H1 (cell line): ENCODE measurements at regions not wholly inside any gene's neighbourhood (a gene's known extent, or its start where the extent isn't known, plus 50 kb on each side); places are given as distances from the start of the nearest gene placed in this dataset.

Experiments
- CTCF ChIA-PET: fragments of 300-600 bp; sonication (Branson Sonifier 250); formaldehyde crosslinking; loops from one replicate; lab custom pipeline; 2021; ENCODE audit not compliant: partially characterized antibody; lab: Charles Lee
- POLR2A ChIA-PET: fragments of 300-600 bp; sonication (Branson Sonifier 250); formaldehyde crosslinking; loops from one replicate; lab custom pipeline; 2021; ENCODE audit warnings: inconsistent platforms; ENCODE audit not compliant: partially characterized antibody; lab: Charles Lee
- DNase-seq, 2 experiments: peaks; one replicate each; pipeline versions ENCODE4 v3.0.0 to v3.0.0-alpha.2; 2010 to 2022; ENCODE audit warnings: low spot score in 2 of 2, low read depth in 1 of 2, mixed read lengths in 1 of 2
- FAIRE-seq: peaks from 2 replicates; lab custom pipeline; 2011; peaks lifted over from hg19 to GRCh38; lab: Jason Lieb, UNC
- H2AFZ ChIP-seq: 2 replicates; pipeline ENCODE4 v1.8.1; 2012; ENCODE audit warnings: low read length, inconsistent platforms
- H2AK5ac ChIP-seq: 2 replicates; pipeline ENCODE4 v1.6.1; 2013; ENCODE audit warnings: low read depth, low read length
- H2BK120ac ChIP-seq: replicated peaks from 2 replicates; pipeline ENCODE3; 2013; ENCODE audit warnings: low read depth, low read length, inconsistent platforms
- H2BK12ac ChIP-seq: 2 replicates; pipeline ENCODE4 v1.6.1; 2013; ENCODE audit warnings: low read depth, low read length
- H2BK15ac ChIP-seq: 2 replicates; pipeline ENCODE4 v1.6.1; 2013; ENCODE audit warnings: low read length
- H2BK20ac ChIP-seq: 2 replicates; pipeline ENCODE4 v1.6.1; 2013; ENCODE audit warnings: low read length
- H2BK5ac ChIP-seq: 2 replicates; pipeline ENCODE4 v1.6.1; 2013; ENCODE audit warnings: low read depth, low read length
- H3K14ac ChIP-seq: 2 replicates; pipeline ENCODE4 v1.6.1; 2013; ENCODE audit warnings: inconsistent platforms; ENCODE audit not compliant: insufficient read length
- H3K18ac ChIP-seq: 2 replicates; pipeline ENCODE4 v1.6.1; 2013; ENCODE audit warnings: low read length; ENCODE audit errors: extremely low read depth
- H3K23ac ChIP-seq: 2 replicates; pipeline ENCODE4 v1.6.1; 2013; ENCODE audit warnings: inconsistent platforms; ENCODE audit not compliant: insufficient read length
- H3K23me2 ChIP-seq: 2 replicates; pipeline ENCODE4 v1.6.1; 2013; ENCODE audit warnings: low read depth, low read length
- H3K27ac ChIP-seq: 2 replicates; pipeline ENCODE4 v1.6.1; 2011; ENCODE audit warnings: low read depth, low read length, inconsistent platforms
- H3K27me3 ChIP-seq, 4 experiments: replicated peaks in 1 of 4; 1 replicate in 1 of 4; 2 replicates in 3 of 4; pipeline versions ENCODE4 v1.6.1 to v1.8.1; 2011 to 2013; ENCODE audit warnings: low read length in 3 of 4, mild to moderate bottlenecking in 3 of 4, inconsistent platforms in 2 of 4, mixed read lengths in 2 of 4, moderate library complexity in 1 of 4; ENCODE audit not compliant: control insufficient read depth in 3 of 4, insufficient read depth in 3 of 4; ENCODE audit errors: extremely low read depth in 1 of 4
- H3K36me3 ChIP-seq, 4 experiments: 2 replicates each; pipeline versions ENCODE4 v1.6.1 to v1.8.1; 2011 to 2013; ENCODE audit warnings: mild to moderate bottlenecking in 4 of 4, low read length in 3 of 4, moderate library complexity in 2 of 4, control low read depth in 1 of 4, inconsistent platforms in 1 of 4; ENCODE audit not compliant: insufficient read depth in 4 of 4, control insufficient read depth in 2 of 4
- H3K4ac ChIP-seq: replicated peaks from 2 replicates; pipeline ENCODE3; 2013; ENCODE audit warnings: low read length, low read depth, mixed read lengths, inconsistent platforms; ENCODE audit not compliant: insufficient read length
- H3K4me1 ChIP-seq, 4 experiments: replicated peaks in 1 of 4; 1 replicate in 1 of 4; 2 replicates in 3 of 4; pipeline versions ENCODE4 v1.6.1 to v1.8.1; 2011 to 2013; ENCODE audit warnings: low read length in 3 of 4, inconsistent platforms in 2 of 4, mixed read lengths in 1 of 4; ENCODE audit not compliant: insufficient read depth in 4 of 4, control insufficient read depth in 3 of 4
- H3K4me2 ChIP-seq, 2 experiments: 2 replicates each; pipeline versions ENCODE4 v1.6.1 to v1.8.1; 2011 to 2013; ENCODE audit warnings: low read depth in 2 of 2, low read length in 2 of 2, control low read depth in 1 of 2, inconsistent platforms in 1 of 2, mild to moderate bottlenecking in 1 of 2; ENCODE audit not compliant: insufficient read depth in 1 of 2
- H3K4me3 ChIP-seq, 4 experiments: fragments of 200-600, 300-600 bp in 1 of 4; sonication (generic), shearing (Covaris generic), sonication (Bioruptor Twin) in 1 of 4; 2 replicates each; pipeline versions ENCODE4 v1.5.1 to v1.8.1; 2011 to 2016; ENCODE audit warnings: low read length in 4 of 4, low read depth in 3 of 4, control low read depth in 2 of 4, inconsistent platforms in 2 of 4, mild to moderate bottlenecking in 2 of 4, mixed read lengths in 1 of 4, moderate library complexity in 1 of 4; ENCODE audit not compliant: insufficient read depth in 2 of 4; ENCODE audit errors: extremely low read depth in 1 of 4
- H3K56ac ChIP-seq: replicated peaks from 2 replicates; pipeline ENCODE3; 2013; ENCODE audit warnings: low read depth, mild to moderate bottlenecking, mixed read lengths, low read length, inconsistent platforms; ENCODE audit not compliant: insufficient read length
- H3K79me1 ChIP-seq: 2 replicates; pipeline ENCODE4 v1.6.1; 2013; ENCODE audit warnings: low read depth, low read length, control low read depth
- H3K79me2 ChIP-seq, 2 experiments: 2 replicates each; pipeline versions ENCODE4 v1.6.1 to v1.8.1; 2012 to 2013; ENCODE audit warnings: low read length in 2 of 2, mild to moderate bottlenecking in 2 of 2, inconsistent platforms in 1 of 2; ENCODE audit not compliant: insufficient read depth in 2 of 2, control insufficient read depth in 1 of 2
- H3K9ac ChIP-seq, 4 experiments: replicated peaks in 1 of 4; 1 replicate in 1 of 4; 2 replicates in 3 of 4; pipeline versions ENCODE4 v1.6.1 to v1.8.1; 2011 to 2013; ENCODE audit warnings: low read depth in 3 of 4, low read length in 3 of 4, control low read depth in 2 of 4, mild to moderate bottlenecking in 2 of 4, moderate library complexity in 2 of 4, inconsistent platforms in 1 of 4; ENCODE audit errors: extremely low read depth in 1 of 4
- H3K9me3 ChIP-seq, 2 experiments: 2 replicates each; pipeline versions ENCODE4 v1.6.1 to v1.8.1; 2012 to 2013; ENCODE audit warnings: mild to moderate bottlenecking in 2 of 2, moderate library complexity in 2 of 2, control low read depth in 1 of 2, inconsistent platforms in 1 of 2, low read depth in 1 of 2, low read length in 1 of 2, mixed read lengths in 1 of 2; ENCODE audit not compliant: insufficient read depth in 2 of 2
- H4K20me1 ChIP-seq, 2 experiments: replicated peaks in 1 of 2; 2 replicates each; pipeline versions ENCODE3 to v1.8.1; 2011 to 2013; ENCODE audit warnings: inconsistent platforms in 2 of 2, low read length in 2 of 2, mild to moderate bottlenecking in 1 of 2; ENCODE audit not compliant: insufficient read depth in 2 of 2, control insufficient read depth in 1 of 2
- H4K5ac ChIP-seq: 2 replicates; pipeline ENCODE4 v1.6.1; 2013; ENCODE audit warnings: low read length, low read depth, mixed read lengths, inconsistent platforms; ENCODE audit not compliant: insufficient read length
- H4K8ac ChIP-seq: 2 replicates; pipeline ENCODE4 v1.8.0; 2013; ENCODE audit warnings: mild to moderate bottlenecking, moderate library complexity, low read length, inconsistent platforms; ENCODE audit not compliant: insufficient read depth; ENCODE audit errors: extremely low read depth
- H4K91ac ChIP-seq: replicated peaks from 2 replicates; pipeline ENCODE3; 2013; ENCODE audit warnings: low read length, mixed read lengths, inconsistent platforms; ENCODE audit not compliant: insufficient read length
- CREB1 ChIP-seq: IDR thresholded peaks from 2 replicates; pipeline ENCODE4 v1.6.1; 2012; ENCODE audit warnings: inconsistent platforms
- JUND ChIP-seq: IDR thresholded peaks from 2 replicates; pipeline ENCODE4 v1.6.1; 2011; ENCODE audit warnings: mild to moderate bottlenecking, improper control_type of control experiment, low read length
- RFX5 ChIP-seq: IDR thresholded peaks from 2 replicates; pipeline ENCODE4 v1.6.1; 2011; ENCODE audit warnings: low read depth, low read length, improper control_type of control experiment, borderline replicate concordance
- RNF2 ChIP-seq: fragments of 200-900, 300-1000 bp; sonication (generic); IDR thresholded peaks from 2 replicates; pipeline ENCODE4 v1.7.1; 2016; ENCODE audit warnings: borderline replicate concordance, low read depth, mild to moderate bottlenecking, antibody characterized with exemption, low read length; ENCODE audit not compliant: poor library complexity, severe bottlenecking; ENCODE audit errors: missing control alignments
- SIRT6 ChIP-seq: IDR thresholded peaks from one replicate; pipeline ENCODE4 v1.7.1; 2012; ENCODE audit warnings: low read length, inconsistent platforms
- SP1 ChIP-seq: IDR thresholded peaks from 2 replicates; pipeline ENCODE4 v1.6.1; 2011; ENCODE audit warnings: low read depth, low read length
- TAF7 ChIP-seq: optimal IDR thresholded peaks from 2 replicates; pipeline ENCODE3; 2011; ENCODE audit warnings: low read depth, mild to moderate bottlenecking, inconsistent platforms, low read length, moderate library complexity, borderline replicate concordance
- TCF12 ChIP-seq: IDR thresholded peaks from 2 replicates; pipeline ENCODE4 v1.6.1; 2011; ENCODE audit warnings: low read depth, mild to moderate bottlenecking, low read length
- WGBS, 2 experiments: shearing (Covaris generic) in 1 of 2; methylation state at CpG; one replicate each; pipeline versions ENCODE4 v1.1.6 to v1.1.7; 2013 to 2015; ENCODE audit warnings: low lambda C conversion rate in 2 of 2, mixed read lengths in 2 of 2, inconsistent platforms in 1 of 2, low coverage in 1 of 2, missing lambda C conversion rate in 1 of 2; ENCODE audit not compliant: insufficient replicate concordance in 2 of 2, insufficient coverage in 1 of 2, insufficient read length in 1 of 2; ENCODE audit errors: extremely low coverage in 1 of 2, missing lambda C conversion rate in 1 of 2; 5-methylcytosine and 5-hydroxymethylcytosine counted together
- TF ChIP-seq, protein P1 (sequence below): IDR thresholded peaks from 2 replicates; pipeline ENCODE4 v1.6.1; 2012; ENCODE audit warnings: low read length, inconsistent platforms

GRCh38 chr5:86983208-86983607 lies 284.5 kb upstream of the RASA1 start:
- TF ChIP-seq JUND (no peak), TAF7 (no peak), RNF2 (no peak), CREB1 (no peak), RFX5 (no peak), SP1 (no peak), SIRT6 (no peak), TCF12 (no peak)
- TF ChIP-seq, protein P1, sequence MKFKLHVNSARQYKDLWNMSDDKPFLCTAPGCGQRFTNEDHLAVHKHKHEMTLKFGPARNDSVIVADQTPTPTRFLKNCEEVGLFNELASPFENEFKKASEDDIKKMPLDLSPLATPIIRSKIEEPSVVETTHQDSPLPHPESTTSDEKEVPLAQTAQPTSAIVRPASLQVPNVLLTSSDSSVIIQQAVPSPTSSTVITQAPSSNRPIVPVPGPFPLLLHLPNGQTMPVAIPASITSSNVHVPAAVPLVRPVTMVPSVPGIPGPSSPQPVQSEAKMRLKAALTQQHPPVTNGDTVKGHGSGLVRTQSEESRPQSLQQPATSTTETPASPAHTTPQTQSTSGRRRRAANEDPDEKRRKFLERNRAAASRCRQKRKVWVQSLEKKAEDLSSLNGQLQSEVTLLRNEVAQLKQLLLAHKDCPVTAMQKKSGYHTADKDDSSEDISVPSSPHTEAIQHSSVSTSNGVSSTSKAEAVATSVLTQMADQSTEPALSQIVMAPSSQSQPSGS, result no peak
- TF ChIP-seq, all 59 proteins: peak for 0
- H3K27me3 ChIP-seq, result no peaks in the 10 kb centered on the region
- POLR2A ChIA-PET, result no interaction called here
- H3K4me2 ChIP-seq, result no peak overlapping the region
- CTCF ChIA-PET, result interaction anchor here (0.6 to 3.2 kb wide), 4 partner anchors 13 to 182 kb away, joined by 3 to 9 read pairs (median 3); no protein-coding TSS in a partner anchor
- no peaks in the 10 kb centered on the region for H3K36me3 ChIP-seq
- H2BK120ac ChIP-seq, result no peak overlapping the region
- no peak for FAIRE-seq
- no peak overlapping the region for H2BK15ac ChIP-seq
- H4K8ac ChIP-seq, result no peak overlapping the region
- no peak overlapping the region for H3K23ac ChIP-seq
- no peak overlapping the region for H2AK5ac ChIP-seq
- no peak overlapping the region for H3K9ac ChIP-seq
- no peaks in the 10 kb centered on the region for H4K20me1 ChIP-seq
- H3K56ac ChIP-seq, result no peak overlapping the region
- H3K9me3 ChIP-seq, result no peaks in the 10 kb centered on the region
- no peak overlapping the region for H2BK20ac ChIP-seq
- no peak overlapping the region for H3K14ac ChIP-seq
- H3K4me3 ChIP-seq, result no peak overlapping the region
- no peaks in the 10 kb centered on the region for H3K79me2 ChIP-seq
- H4K91ac ChIP-seq, result no peak overlapping the region
- no peak overlapping the region for H2BK5ac ChIP-seq
- no peaks in the 10 kb centered on the region for H3K23me2 ChIP-seq
- no peaks in the 10 kb centered on the region for H3K79me1 ChIP-seq
- H3K18ac ChIP-seq, result no peak overlapping the region
- H2AFZ ChIP-seq, result no peak overlapping the region
- no peak overlapping the region for H2BK12ac ChIP-seq
- no peaks in the 10 kb centered on the region for H3K4me1 ChIP-seq
- no peak overlapping the region for H4K5ac ChIP-seq
- no peak overlapping the region for H3K27ac ChIP-seq
- no peak for DNase-seq
- 91% methylated on average over 1 of the region's 1 CpG; no CpG with 5 or more reads in 1 of the 2 experiments for WGBS, 2 experiments
- H3K4ac ChIP-seq, result no peak overlapping the region
